HG02759 (cell line): ENCODE measurements at regions not wholly inside any gene's neighbourhood (a gene's known extent, or its start where the extent isn't known, plus 50 kb on each side); places are given as distances from the start of the nearest gene placed in this dataset.

Experiments used
- ATAC-seq: cut with Tn5 transposase; IDR thresholded peaks from one replicate; pipeline ENCODE4 v1.9.1; 2021; ENCODE audit warnings: mild to moderate bottlenecking, moderate library complexity; ENCODE audit not compliant: unreplicated experiment

DNA sequence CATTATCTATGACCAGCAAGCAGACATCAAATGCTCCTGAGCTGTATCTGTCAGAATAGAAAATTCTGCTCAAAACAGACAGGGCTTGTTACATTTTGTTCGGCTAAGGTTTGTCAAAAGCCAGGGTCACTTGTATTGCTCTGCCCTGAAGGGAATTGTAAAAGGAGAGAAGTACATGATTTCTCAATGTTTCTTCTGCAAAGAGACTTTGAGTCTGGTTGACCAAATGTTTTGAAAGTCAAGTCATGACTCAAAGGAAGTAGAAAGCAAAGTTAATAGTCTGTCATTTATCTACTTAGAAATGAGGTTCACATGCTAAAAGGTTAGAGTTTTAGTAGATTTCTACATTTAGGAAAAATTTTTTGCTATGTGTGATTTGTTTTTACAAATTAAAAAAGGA is 1624.1 kb upstream of the ZEB2 start:
- ATAC-seq: no peak

DNA sequence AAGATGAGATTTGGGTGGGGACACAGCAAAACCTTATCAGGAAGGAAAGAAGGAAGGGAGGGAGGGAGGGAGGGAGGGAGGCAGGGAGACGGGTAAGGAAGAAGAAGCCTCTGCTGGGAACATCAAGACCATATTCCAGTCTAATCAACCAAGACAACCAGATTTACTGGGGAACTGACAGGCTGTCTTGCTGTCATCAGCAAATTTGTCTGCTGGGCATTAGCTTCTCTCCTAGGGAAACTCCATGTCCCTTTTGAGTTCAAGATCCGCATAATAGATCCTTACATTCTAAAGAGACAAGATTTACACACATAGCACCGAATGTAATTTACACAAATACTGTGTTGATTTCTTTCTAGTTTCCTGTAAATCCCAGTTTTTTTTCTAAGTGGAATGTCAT is 1618.9 kb upstream of the ZEB2 start:
- no peak for ATAC-seq

DNA sequence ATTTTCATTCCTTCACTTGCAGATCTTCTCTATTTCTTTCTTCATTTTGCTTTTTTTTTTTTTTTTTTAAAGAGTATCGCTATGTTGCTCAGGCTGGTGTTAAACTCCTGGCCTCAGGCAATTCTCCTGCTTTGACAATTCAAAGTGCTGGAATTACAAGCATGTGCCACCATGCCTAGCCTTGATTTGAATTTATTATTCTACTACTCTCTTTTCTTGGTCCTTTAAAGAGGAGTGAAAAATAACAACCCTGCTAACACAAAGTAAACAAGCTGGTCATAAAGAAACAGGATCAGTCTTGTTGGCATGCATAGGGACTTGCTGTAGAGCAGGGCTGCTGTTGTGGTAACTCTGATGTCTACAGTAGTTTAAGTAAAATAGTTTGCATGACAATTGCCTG is 1615.3 kb upstream of the ZEB2 start:
- ATAC-seq: no peak

DNA sequence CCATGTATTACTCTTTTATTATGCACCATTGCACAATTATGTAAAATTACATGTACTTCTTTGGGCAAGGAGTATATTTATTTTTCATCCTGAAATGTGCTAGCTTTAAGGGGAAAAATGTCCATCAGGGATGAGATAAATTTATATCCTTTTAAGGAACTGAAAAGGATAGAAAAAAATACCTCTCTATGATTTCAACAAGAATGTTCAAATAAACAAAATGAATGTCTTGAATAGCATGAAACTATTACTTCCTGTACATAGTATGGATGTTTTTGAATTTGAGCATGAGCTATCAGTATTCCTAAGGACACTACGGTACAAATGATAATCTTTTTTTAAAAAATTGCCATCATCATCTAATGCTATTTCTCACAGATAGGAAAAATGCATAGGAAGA is 1611.9 kb upstream of the ZEB2 start:
- ATAC-seq: no peak

DNA sequence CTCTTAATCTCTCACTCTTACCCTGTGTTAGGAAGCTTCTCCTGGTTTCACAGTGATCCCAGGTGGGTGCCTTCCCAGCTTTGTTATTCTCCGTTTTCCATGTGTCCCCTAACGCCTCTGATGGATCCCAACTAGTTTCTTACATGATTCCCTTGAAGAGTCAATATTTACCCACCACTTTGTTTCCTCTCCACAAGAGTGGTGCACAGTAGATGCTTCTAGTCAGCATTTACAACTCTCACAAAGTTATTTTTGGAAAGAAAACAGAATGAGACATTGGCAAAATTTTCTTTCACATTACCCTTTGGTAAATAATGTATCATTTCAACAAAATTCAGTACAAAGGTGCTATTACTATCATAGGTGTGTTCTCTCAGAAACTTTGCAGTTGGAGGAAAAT is 1611.1 kb upstream of the ZEB2 start:
- ATAC-seq: no peak

DNA sequence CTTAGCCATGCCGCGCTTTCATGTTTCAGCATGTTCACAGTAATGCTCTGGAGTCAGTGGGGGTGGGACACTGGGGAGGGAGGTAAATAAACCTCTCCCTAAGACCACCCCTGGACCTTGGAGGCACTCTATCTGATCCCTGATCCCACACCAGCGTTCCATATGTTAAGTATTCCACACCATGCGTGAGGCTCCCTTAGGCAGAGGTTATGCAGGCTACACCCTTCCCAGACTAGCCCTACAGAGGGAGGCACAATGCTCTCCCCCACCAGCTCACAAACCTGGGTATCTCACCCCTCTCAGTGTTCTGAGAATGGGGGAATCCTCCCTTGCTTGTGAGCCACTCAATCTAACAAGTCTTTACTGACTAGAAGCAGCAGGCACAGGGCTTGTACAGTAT is 1610.4 kb upstream of the ZEB2 start:
- no peak for ATAC-seq

DNA sequence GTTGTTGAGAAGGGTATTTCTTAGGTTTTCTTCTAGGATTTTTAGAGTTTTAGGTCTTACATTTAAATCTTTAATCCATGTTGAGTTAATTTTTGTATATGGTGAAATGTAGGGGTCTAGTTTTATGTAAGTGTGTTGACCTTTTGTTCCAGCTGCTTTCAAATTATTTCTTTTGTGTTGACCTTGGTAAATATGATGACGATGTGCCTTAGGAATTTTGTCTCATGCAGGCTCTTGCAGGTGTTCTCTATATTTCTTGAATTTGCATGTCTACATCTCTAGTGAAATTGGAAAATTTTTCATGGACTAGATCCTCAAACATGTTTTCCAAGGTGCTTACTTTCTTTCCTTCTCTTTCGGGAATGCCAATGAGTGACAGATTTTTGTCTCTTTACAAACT is 1609.3 kb upstream of the ZEB2 start:
- no peak for ATAC-seq

DNA sequence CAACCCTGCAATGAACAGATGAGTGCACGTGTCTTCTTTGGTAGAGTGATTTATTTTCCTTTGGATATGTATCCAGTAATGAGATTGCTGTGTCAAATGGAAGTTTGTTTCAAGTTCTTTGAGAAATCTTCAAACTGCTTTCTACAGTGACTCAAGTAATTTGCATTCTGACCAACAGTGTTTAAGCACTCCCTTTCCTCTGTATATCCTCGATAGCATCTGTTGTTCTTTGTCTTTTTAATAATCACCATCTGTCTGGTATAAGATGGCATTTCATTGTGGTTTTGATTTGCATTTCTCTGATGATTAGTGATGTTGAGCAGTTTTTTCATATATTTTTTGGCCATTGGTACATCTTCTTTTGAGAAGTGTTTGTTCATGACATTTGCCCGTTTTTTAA is 1608.3 kb upstream of the ZEB2 start:
- ATAC-seq: no peak

DNA sequence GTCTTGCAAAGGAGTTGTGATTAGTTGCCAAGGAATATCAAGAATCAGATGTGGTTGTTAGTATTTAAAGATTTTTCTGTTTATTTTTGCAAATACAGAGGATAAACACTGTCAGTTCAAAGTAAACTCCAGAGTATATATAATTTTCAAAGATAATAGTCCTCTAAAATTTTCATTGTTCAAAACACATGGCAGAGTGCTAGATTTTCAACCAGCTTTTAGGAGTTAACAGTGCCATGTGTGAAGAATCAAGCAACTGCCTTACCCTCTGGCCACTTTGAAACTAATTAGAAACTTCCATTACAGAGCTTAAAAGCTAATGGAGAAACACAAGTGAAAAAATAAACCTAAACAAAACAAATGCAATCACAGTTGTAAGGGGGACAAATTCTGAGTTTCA is 1605.6 kb upstream of the ZEB2 start:
- ATAC-seq: no peak

DNA sequence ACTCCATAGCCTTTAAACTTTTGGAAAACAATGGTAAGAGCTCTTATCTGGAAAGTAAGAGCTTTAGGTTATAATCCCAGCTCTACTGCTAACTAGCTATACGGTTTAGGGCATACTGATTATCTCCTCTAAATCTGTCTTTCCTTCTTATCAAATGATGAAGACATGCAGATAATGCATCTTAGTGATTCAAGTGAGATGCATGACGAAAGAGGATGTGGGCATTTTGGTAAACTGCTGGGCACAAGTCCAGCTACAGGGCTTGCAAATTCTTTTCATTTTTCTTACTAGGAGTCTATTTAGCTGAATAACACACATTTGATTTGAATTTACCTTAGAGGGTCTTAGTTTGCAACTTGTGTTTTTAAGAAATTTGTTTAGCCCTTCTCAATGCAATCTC is 1604.8 kb upstream of the ZEB2 start:
- no peak for ATAC-seq

DNA sequence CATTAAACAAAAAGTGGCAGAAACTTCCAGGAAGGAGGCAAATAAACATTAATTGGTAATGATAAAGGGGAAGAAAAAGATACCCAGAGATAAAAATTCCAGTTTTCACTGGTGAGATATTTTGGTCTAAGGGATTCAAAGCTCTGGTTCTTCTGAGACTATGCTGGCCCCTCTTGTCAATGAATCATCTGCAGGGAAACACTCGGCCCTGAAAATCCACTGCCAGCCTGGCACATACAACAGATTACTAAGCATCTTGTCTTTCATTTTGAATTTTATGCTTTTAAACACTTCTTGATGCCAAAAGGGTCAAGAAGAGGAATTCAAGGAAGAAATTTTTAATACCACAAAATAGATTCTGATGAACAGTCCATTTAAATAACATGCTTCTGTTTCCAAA is 1603.8 kb upstream of the ZEB2 start:
- no peak for ATAC-seq

DNA sequence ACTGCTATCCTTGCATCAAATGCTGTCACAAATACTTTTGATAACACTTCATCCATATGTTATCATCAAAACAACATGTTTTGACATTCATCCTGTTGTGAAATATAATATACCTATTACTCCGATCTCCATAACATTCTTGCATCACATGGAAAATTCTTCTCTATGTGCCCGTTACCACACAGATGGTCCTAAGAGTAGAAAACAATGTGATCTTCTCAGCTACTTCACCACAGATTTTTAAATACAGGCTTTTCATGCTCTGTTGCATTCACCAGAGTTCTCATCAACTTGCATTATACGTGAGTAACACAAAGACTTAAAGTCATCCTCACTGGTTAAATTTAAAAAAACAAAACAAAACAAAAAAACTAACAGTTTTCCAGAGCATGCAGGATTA is 1603.3 kb upstream of the ZEB2 start:
- no peak for ATAC-seq

DNA sequence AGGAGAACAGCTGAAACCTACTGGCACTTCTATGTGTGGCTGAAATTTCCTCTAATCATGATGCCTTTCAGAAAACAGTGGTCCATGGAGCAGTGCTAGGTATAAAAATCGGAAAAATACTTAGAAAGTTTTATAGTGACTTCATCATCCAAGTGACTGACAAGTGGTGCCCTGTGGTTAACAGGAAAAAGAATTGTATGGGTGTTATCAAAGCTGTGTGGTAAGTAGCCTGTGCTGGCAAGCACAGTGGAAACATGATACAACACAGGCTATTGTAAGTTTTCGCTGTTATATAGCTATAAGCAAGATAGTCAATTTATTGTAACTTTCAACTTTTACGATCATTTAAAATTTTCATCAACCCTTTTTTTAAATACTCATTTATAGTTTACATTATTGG is 1599.7 kb upstream of the ZEB2 start:
- ATAC-seq: no peak

DNA sequence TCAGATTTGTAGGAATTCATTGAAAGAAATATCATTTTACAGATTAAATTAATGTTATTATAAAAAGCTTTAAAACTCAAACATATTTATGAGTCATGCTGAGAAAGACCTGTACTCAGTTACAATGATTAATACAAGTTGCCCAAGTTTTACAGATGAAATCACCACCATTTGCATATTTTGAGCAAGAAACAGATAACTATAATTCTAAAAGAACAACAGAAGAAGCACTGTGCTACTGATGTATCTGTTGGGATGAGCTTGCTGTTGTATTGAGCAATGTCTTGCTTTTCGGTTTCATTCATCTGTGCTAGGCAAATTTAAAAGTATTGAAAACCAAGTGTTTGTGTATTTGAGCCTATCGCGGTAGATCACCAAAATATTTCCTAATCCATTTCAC is 1589.1 kb upstream of the ZEB2 start:
- no peak for ATAC-seq

DNA sequence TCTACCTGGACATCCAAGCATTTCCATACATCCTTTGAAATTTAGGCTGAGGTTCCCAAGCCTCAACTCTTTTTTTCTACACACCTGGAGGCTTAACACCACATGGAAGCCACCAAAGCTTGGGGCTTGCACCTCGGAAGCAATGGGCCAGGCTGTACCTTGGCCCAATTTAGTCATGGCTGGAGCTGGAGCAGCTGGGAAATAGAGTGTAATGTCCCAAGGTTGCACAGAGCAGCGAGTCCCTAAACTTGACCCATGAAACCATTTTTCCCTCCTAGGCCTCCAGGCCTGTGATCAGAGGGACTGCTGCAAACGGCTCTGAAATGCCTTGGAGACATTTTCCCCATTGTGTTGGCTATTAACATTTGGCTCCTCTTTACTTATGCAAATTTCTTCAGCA is 1574.3 kb upstream of the ZEB2 start:
- no peak for ATAC-seq

DNA sequence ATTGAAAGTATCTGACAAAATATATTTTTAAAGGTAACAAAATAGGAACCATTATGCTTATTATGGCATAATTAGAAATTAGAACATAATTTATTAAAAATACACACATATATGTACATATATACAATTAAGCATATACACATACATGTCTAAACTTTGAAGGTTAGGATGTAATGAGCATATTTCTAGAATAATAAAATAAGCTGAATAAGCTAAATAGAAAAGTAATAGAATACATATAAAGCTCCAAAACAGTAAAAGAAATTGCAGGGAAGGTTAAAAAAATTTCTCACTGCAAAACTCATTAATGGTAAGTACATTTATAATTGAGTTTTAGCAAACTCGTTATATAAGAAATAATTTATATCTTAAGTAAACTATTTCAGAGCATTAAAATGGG is 1561.5 kb upstream of the ZEB2 start:
- ATAC-seq: no peak

DNA sequence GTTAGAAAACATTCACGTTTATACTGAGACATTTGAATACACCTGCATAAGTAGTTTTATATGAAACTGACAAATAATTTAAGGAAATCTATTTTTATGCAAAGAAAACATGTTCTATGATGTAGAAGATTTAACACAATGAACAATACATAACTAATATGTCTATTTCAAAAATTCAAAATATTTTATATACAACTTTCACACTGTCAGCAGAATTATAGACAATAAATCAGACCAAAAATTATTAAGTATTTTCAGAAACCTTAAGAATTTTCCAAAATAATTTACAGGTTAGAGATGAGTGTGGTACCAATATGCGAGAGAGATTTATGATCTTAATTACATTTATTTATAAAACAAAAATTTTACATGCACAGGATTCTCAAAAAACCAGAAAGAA is 1561.0 kb upstream of the ZEB2 start:
- ATAC-seq: no peak

DNA sequence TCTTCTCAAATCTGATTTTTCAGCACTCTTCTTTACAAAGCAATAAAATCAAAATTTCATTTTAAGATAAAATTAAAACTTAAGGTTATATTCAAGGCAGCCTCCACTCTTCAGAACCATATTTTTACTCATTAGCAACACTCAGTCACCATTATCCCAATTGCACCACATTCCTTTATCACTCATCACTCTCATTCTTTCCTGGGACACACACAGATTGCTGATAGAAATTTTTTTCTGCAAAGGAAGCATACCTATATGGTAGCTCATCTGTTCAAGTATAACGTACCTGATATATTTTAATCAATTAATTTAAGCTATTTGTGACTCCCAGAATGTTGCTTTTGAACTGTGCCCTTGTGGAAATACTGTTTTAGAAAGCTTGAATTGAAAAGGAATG is 1559.3 kb upstream of the ZEB2 start:
- ATAC-seq: no peak

DNA sequence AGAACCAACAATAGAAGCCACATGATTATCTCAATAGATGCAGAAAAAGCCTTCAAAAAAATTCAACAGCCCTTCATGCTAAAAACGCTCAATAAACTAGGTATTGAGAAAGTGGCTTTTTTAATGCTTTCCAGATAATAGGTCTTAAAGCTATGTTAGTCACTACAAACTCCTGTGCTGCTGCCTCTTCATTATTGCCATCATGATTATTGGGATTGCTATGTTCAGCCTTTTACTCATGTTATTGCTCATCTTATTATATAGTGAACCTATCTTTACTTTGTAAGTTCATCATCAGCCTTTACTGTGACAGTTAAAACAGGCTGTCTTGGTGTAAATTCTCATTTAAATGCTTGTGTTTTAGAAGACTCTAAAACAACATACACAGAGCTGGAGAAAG is 1557.2 kb upstream of the ZEB2 start:
- no peak for ATAC-seq

DNA sequence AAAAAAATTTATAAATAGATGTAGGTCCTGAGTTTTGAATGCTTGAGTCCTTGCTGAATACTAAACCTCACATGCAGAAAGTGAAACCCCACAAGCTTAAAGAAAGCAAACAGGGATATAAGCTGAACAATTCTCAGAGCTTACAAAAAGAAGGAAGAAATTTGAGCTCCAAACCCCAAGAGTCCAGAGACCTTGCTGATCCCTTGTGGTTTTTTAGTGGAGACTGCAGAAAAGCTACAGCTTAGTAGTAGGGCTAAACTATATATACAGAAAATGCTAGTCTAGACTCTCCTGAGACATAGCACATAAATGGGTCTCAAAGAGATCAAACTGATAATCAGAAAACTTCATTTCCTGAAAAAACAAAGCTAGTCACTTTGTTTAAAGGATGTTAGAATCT is 1548.1 kb upstream of the ZEB2 start:
- ATAC-seq: no peak

DNA sequence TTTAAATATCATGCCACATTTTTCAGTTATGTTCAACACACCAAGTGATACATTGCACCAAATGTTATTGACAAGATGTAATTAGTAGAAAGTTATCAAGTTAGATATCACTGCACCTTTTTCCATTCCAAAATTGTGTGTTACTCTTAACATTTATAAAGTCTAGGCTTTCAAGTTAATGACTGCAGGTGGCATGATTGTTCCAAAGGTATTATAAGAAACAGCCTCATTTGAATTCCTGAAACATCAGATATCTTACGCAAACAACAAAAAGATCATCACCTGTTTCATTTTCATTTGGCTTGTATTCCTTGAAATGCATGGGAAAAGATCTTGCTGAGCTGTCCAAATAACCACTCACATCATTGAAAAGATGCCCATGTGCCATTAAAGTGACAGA is 1528.2 kb upstream of the ZEB2 start:
- ATAC-seq: no peak

DNA sequence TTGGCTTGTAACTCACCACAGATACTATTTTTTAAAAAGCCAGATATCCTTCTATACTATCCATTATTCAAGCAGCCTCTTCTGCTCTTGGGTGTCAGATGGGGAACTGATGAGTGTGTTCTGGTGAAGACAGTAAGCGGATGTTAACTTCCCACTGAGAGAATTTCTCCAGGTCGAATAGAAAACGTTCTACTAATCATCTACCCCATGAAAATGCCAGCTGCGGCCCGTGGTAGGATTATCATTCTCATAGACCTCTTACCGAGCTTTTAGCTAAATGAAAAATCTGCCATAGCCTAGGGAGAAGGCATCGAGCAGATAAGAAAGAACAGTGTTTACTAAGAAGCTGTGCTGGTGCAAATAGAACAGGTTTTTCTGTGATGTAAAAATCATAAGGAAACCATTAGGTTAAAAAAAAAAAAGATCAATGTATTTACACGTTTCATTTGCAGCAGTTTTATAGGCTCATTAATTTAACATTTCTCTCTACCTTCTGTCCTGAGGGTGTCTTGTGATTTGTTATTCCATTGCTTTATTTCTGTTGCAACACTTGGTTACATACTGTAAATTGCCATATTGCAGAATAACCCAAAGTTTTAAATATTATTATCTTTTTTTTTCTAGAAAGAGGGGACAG is 1521.5 kb upstream of the ZEB2 start:
- no peak for ATAC-seq

DNA sequence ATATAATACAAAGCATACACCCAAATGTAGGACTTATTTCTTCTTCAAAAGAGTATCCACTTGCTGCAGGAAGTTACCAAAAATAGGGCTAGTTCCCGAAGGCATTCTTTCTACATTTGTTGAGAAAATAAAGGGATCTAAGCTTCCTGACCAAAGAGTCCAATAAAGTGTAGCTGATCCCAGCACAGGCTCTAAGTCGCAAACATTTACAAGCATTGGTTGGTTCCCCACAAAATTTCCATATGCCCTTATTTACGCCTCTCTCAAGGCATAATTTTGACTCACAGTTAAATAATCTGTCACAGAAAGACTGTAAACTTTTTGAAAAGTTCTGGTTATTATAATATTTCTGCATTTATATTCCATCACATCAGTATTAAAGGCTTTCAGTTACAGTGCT is 1520.1 kb upstream of the ZEB2 start:
- ATAC-seq: no peak

DNA sequence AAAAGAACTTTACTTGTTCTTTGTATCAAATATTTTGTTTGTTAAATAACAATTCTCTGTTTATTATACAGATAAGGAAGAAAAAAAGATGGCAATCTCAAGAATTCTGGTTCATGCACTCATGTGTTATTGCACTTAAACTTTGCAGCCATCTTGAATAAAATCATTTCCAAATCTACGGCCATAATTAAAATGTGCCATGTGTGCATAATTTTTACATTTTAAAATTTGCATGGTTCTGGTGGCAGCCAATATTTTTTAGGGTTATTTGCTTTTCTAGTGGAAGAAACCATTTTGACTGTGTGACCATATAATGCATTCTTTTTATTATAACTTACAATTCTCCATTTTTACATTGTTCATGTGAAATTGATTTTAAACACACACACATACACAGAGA is 1518.1 kb upstream of the ZEB2 start:
- no peak for ATAC-seq
